ENCODE measurements at regions not wholly inside any gene's neighbourhood (a gene's known extent, or its start where the extent isn't known, plus 50 kb on each side); places are given as distances from the start of the nearest gene placed in this dataset.
A peak's percentile ranks its signal among the peaks of the same experiment; 100 is the strongest.

DNA sequence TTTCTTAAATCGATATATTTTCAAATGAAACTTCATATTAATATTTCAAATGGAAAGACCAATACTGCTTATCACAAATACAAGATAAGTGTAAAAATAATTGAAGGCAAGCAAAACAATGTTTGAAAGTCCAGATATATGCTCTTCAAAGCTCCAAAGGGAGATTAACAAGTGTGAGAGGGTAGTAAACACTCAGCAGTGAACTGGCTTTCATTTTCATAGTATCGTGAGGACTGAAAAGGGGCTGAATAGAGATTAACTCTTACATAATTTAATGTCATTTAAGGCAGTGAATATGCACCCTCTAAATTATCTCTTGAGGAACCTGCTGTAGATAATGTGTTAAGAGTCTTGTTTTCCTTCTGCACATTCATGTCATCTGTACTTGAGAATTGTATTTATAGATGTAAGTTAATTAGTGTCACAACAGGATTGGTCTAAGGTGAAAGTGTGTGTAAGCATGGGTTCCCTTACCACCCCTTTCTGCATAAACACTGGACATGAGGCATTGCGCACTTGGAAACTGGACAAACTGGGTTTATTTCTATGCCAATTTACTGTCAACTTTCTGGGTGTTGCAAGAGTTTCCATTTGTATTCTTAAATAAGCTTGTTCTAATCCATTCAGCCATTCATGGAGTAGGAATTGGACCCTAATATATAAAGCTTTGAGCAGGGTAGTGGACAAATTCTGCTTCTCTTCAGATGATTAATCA lies 76.7 kb upstream of the SESTD1 start:
- DNase-seq: no peak

DNA sequence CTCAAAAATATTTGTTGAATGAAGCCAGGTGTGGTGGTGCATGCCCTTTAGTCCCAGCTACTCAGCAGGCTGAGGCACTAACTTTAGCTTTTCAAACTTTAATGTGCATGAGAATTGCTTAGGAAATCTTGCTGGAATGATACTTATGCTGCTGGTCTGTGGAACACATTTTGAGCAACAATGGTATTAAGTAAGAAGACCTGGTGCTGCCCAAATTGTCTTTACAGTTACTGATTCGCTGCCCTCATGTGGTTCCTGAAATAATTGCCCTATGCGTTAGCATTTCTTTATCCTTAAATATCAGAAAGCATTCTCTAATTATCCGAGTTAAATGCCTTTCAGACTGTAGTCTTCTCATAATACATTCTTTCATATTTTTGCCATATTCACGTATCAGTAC lies 76.0 kb upstream of the SESTD1 start:
- DNase-seq: peak; percentile 8

More for the DNA sequence above, 76.7 kb upstream of the SESTD1 start:
- TF ChIP-seq, protein P1, sequence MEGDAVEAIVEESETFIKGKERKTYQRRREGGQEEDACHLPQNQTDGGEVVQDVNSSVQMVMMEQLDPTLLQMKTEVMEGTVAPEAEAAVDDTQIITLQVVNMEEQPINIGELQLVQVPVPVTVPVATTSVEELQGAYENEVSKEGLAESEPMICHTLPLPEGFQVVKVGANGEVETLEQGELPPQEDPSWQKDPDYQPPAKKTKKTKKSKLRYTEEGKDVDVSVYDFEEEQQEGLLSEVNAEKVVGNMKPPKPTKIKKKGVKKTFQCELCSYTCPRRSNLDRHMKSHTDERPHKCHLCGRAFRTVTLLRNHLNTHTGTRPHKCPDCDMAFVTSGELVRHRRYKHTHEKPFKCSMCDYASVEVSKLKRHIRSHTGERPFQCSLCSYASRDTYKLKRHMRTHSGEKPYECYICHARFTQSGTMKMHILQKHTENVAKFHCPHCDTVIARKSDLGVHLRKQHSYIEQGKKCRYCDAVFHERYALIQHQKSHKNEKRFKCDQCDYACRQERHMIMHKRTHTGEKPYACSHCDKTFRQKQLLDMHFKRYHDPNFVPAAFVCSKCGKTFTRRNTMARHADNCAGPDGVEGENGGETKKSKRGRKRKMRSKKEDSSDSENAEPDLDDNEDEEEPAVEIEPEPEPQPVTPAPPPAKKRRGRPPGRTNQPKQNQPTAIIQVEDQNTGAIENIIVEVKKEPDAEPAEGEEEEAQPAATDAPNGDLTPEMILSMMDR (IDR thresholded peaks at IDR 0.05): no peak
- CTCF ChIA-PET: interaction anchor here (2.0 kb wide), 1 partner anchor 122 kb away, joined by 7 read pairs; no protein-coding TSS in a partner anchor
- Mint-ChIP-seq H3K27ac (no peak overlapping the region), H3K27me3 (no peaks in the 10 kb centered on the region), H3K4me1 (ENCODE audit: low read depth) (no peaks in the 10 kb centered on the region), H3K36me3 (ENCODE audit: low read depth) (no peaks in the 10 kb centered on the region), H3K4me3 (no peak overlapping the region), H3K9me3 (no peaks in the 10 kb centered on the region)
- POLR2A ChIA-PET: no interaction called here
- intact Hi-C loops (cut with micrococcal nuclease): no loop called here
- ATAC-seq: no peak

DNA sequence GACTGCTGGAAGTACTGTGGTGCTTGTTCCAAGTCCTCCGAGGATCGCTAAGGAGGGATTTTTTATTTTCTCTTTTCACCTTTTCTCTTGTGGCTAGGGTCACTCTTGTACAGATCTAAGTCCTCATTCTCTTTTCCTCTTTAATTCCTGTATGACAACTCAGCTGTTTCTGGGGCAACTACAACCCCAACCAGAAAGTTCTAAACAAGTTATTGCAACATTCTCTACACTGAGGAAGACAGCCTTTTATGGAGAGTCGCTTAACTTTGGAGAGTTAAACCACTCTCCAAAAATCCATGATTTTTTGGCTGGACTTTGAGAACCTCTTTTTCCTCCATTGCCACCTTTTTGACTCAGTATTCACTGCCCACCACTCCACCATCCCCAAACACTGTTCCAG lies 74.0 kb upstream of the SESTD1 start:
- ATAC-seq (no peak), DNase-seq (no peak)
- Mint-ChIP-seq H3K27me3 (peaks cover 3% of the 10 kb centered on the region), H3K9me3 (no peaks in the 10 kb centered on the region), H3K4me3 (no peak overlapping the region), H3K36me3 (ENCODE audit: low read depth) (no peaks in the 10 kb centered on the region), H3K27ac (no peak overlapping the region), H3K4me1 (ENCODE audit: low read depth) (no peaks in the 10 kb centered on the region)
- intact Hi-C loops (cut with micrococcal nuclease): no loop called here
- ChIA-PET POLR2A (no interaction called here), CTCF (interaction anchor here (1.8 kb wide), 1 partner anchor 209 kb away, joined by 5 read pairs; no protein-coding TSS in a partner anchor)
- TF ChIP-seq, protein P1 (IDR thresholded peaks at IDR 0.05): no peak

More for the DNA sequence above, 76.0 kb upstream of the SESTD1 start:
- Mint-ChIP-seq H3K4me3 (no peak overlapping the region), H3K27me3 (peaks cover under 1% of the 10 kb centered on the region), H3K9me3 (no peaks in the 10 kb centered on the region), H3K4me1 (ENCODE audit: low read depth) (no peaks in the 10 kb centered on the region), H3K27ac (no peak overlapping the region), H3K36me3 (ENCODE audit: low read depth) (no peaks in the 10 kb centered on the region)
- intact Hi-C loops (cut with micrococcal nuclease): no loop called here
- POLR2A ChIA-PET: no interaction called here
- ATAC-seq: no peak
- CTCF ChIA-PET: no interaction called here
- TF ChIP-seq, protein P1 (IDR thresholded peaks at IDR 0.05): no peak

DNA sequence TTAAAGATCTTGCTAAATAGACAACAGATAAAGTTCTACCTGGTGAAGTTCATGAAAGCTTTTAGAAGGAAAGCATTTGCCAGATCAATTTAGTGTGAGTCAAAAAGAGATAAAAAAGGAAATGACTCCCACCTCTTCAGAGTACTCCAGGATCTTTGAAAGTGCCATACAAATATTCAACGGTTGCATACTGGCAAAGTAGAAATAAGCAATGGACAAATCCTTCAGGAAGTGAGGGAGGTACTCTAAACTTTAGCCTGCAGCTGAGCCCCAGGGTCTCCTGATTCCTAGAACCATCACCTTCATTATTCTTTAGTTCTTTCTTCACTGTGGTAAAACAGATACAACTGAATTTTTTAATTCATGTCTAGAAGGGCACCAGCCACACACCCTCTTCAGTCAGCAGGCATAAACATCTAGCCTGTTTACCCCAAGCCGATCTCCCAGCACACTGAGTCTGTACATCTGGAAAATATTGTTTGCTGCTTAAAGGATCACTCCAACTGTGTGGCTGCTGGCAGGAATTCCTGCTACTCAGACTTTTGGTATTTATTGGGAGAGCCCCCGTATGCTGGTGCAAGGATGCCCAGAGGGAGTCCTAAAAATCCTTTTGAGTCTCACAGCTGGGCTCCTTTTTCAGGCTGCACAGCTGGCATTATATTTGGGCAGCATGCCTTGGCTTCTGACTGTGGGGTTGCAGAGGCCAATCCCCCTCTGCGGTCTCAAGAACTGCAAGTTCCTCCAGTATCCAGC lies 72.3 kb upstream of the SESTD1 start:
- no peak for ATAC-seq
- H3K27ac Mint-ChIP-seq: no peak overlapping the region
- ChIA-PET POLR2A (no interaction called here), CTCF (no interaction called here)
- intact Hi-C loops (cut with micrococcal nuclease): no loop called here
- no peak overlapping the region for H3K4me3 Mint-ChIP-seq
- no peaks in the 10 kb centered on the region for H3K36me3 Mint-ChIP-seq (ENCODE audit: low read depth)
- TF ChIP-seq, protein P1 (IDR thresholded peaks at IDR 0.05): no peak
- no peak for DNase-seq
- peaks cover 3% of the 10 kb centered on the region for H3K27me3 Mint-ChIP-seq
- no peaks in the 10 kb centered on the region for H3K9me3 Mint-ChIP-seq
- H3K4me1 Mint-ChIP-seq (ENCODE audit: low read depth): no peaks in the 10 kb centered on the region

DNA sequence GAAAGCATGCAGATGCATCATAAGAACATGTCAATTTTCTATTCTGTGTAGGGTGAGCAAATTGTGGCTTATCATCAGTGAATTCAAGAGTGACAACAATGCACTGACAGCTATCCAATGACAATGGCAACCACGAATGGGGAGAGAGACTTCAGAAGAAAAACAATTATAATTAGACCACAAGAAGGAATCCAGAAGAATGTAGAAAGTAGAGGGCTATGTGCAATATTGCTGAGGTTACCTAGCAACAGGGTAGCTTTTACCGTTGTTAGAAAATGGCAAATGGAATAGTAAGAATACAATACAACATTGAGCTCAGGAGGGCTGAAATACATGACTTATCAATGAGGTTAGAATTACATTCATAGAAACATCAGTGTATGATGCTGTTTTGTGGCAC lies 71.1 kb upstream of the SESTD1 start:
- Mint-ChIP-seq H3K27ac (no peak overlapping the region), H3K9me3 (peaks cover 1% of the 10 kb centered on the region), H3K36me3 (ENCODE audit: low read depth) (no peaks in the 10 kb centered on the region), H3K4me1 (ENCODE audit: low read depth) (no peaks in the 10 kb centered on the region), H3K27me3 (peaks cover 8% of the 10 kb centered on the region), H3K4me3 (no peak overlapping the region)
- DNase-seq (no peak), ATAC-seq (no peak)
- intact Hi-C loops (cut with micrococcal nuclease): no loop called here
- CTCF ChIA-PET: interaction anchor here (1.0 kb wide), 1 partner anchor 8 kb away, joined by 3 read pairs; no protein-coding TSS in a partner anchor
- TF ChIP-seq, protein P1 (IDR thresholded peaks at IDR 0.05): no peak
- POLR2A ChIA-PET: no interaction called here
